HG02588 (cell line): ENCODE measurements at regions not wholly inside any gene's neighbourhood (a gene's known extent, or its start where the extent isn't known, plus 50 kb on each side); places are given as distances from the start of the nearest gene placed in this dataset.
"Not testable (repeated sequence)": the region's sequence is repeated elsewhere in the genome, so short reads cannot be mapped to it uniquely, and the experiment has no call there.

Experiments used
- ATAC-seq: cut with Tn5 transposase; IDR thresholded peaks from one replicate; pipeline ENCODE4 v1.9.1; 2021; ENCODE audit warnings: mild to moderate bottlenecking, moderate library complexity; ENCODE audit not compliant: unreplicated experiment

DNA sequence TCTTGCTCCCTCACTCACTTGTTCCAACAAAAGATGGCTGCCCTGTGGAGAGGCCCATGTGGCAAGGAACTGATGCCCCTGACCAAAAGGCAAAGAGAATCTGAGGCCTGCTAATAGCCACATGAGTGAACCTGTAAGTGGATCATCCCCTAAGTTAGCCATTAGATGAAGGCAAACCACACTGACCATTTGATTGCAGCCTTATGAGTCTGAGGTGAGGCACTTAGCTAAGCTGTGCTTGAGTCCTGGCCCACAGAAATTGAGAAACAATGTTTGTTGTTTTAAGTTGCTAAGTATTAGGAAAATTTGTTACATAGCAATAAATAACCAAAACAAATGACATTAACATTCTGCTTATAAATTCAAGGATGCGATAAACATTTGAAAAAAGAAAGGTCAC lies 100.1 kb upstream of the BET1 start:
- no peak for ATAC-seq

DNA sequence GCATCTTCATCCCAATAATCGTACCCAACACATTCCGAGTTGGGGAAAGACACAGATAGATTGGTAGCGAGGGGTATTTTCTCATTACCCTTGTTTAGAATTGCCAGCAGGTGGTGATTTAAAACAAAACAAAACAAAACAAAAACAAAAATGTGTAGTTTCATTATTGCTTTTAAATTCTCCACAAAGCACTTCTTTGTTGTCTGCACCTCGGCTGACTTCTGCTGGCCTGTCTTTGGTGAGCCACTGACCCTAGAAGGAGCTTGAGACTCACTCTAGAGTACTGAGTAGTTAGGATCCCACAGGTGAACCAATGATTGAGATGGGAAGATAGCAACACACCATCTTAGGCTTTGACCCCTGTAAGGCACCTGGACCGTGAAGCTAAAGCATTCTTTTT lies 105.4 kb upstream of the BET1 start:
- ATAC-seq = no peak

DNA sequence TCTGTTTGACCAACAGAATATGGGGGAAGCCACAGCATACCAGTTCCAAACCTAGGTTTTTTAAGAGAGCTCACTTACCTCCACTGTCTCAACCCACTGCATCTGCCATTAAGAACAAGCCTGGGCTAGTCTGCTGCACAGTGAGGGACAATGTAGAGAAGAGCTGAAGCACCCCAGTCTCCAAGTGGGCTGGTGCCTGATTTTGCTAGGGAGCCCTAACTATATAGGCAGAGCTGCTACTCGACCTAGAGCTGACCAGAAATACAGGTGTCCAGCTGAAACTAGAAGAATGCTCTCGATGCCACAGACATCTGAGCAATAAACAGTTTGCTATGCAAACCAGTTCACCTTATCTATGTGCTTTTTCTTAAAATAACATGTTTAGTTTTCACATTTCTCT lies 106.9 kb upstream of the BET1 start:
- ATAC-seq = peak; percentile 53

DNA sequence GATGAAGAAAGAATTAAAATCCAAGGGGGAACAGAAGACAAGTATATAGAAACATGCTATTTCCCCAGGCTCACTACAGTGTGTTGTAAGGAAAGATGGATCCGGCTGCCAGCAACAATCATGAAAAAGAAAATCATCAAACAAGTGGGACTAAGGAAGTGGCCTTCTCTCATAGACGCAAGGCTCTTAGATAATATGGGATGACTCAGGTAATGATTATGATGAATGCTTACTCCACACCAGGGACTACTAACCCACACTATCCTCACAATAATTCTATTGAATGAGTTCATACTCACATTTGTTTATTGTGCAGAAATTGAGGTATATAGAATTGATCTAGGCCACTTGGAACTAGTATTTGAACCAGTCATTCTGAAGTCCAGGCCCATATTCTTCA lies 111.2 kb upstream of the BET1 start:
- no peak for ATAC-seq

DNA sequence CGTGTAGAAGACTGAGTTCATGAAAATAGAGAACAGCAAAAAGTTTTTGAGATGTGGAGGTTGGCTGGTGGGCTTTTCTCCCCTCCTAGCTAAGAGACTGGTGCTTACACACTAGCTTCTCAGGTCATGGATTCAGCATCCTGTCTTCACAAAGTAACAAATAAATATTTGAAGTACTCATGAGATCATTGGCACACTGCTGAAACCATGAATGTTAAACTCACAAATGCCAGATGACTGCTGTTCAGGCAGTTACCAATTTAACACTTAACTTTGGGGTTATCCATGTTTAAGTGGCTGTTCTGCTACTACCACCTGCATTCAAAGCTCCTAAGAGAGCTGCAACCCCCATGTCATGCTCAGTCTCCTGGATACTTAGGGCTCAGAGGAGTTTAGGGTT lies 119.0 kb upstream of the BET1 start:
- ATAC-seq = no peak

DNA sequence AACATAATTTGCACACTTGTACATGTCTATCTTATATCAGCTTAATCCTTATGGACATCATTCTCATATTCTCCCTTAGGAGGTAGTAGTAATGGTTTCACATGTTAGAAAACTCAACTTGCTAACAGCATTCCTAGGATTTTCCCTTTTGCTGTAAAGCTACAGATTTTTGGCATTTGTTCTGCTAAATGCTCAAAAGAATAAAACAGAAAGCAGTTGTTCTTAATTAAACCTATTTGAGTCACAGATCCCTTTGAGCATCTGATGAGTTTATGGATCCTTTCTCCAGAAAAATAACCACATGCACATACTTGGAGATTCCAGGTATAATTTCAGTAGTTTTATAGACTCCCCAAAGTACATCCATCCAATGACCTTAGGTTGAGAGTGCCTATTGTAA lies 122.9 kb upstream of the BET1 start:
- ATAC-seq = no peak

DNA sequence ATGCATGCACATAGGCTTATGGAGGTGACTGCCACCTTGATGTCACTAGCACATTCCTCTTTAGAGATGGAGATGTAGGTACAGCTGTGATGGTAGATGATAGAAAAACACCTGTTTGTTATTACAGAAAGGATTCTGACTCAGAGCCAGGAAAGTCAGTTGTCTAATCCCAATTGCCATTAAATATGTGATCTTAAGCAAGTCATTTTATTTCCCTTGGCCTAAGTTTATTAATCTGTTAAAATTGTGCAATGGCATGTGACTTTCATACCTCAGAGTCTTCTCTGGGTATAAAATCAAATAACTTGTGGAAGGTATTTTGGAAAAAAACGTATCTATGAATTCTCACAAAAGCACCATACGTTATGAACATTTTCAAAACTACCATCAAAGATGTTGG lies 123.9 kb upstream of the BET1 start:
- ATAC-seq = no peak

DNA sequence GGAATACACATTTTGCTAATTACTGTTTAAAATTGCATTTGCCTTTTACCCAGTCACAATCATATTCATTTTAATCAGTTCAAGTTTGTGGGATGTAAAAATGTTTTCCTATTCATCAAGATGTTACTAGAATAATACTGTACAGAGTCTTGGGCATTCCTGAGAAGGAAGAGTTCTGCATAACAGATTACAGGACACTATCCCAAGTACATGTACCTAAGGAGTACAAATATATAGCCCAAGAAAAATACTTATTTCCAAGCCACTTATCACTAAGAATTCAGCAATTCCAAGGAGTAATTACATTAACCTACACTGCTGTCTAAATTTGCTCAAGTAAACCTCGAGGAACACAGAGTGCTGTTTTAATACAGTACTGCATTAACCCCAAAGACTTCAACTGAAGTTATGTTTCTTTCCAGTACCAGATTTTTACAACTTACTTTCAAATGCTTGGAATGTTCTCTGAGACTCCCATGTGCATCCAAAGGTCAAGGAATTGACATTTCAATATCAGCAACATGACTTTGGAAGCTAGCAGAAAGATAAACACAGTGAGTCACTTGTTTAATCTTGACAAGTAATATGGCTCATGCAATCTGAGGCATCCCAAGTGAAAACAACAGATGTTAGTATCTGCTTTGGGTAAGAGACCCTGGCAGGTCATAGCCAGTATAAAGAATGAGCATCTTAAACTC lies 125.4 kb upstream of the BET1 start:
- ATAC-seq = no peak

DNA sequence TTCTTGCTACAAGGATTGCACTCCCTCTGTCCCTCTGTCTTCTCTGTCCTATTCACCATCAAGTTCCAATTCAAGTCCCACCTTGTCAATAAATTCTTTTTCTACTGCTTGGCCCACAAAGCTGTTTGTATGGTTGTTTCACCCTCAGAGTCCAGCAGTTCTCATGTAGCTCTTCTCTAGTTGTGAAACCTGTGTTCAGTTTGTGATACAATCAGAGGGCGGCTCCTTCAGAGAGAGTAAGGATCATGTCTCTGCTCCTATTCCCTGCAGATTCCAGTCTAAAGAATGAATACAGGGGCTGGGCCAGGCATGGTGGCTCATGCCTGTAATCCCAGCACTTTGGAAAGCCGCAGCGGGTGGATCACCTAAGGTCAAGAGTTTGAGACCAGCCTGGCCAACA lies 126.6 kb upstream of the BET1 start:
- ATAC-seq = no peak

DNA sequence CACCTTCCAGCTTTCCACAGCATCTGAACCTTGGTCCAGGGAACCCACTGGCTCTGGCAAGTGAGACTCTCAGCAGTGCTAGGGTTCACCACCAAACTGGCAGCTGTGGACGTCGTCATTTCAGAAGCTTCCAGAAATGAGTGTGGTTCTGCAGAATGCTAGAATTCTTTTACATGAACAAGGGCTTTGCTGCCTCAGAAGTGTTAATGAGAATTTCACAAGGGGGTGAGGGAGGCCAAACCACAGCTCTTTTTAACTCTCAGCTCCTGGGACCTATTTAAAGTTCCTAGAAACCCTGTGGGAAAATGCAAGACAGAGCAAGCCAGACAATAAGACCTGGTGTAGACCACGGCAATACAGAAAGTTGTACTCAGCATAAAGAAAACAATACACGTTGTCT lies 129.3 kb upstream of the BET1 start:
- ATAC-seq = no peak

DNA sequence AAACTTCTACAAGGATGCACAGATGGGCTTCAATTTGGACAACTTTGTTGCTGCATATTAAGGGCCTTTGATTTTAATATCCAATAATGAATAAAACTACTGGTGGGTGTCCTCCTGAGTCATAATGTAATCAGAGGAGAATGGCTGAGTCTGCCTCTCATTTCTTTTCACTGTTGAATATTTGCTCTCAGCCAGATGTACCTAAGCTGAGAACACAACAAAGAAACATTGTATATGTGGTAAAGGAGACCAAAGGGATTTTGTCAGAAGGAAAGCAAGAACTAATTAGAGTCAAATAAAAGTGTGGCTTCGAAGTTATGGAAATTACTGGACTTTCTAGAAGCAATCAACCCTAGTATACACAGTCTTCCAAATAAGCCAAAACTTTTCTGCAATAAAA lies 131.0 kb upstream of the BET1 start:
- ATAC-seq = no peak

DNA sequence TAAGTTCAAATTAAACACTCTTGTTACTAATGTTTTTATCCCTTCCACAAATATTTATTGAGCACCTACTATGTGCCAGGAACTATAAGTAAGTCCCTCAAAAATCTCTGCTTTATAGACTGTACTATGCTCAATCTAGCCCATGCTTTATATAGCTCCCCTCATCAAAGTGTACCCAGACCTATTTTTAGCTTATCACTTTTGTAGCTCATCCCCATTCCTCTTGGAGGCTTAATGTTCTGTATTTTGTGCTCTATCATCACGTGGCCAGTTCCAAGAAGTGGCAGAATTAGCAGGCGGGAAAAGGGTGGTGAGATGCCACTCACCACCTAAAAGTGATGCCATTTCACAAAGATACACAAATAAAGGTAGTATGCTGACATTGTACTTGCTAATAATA lies 138.1 kb upstream of the BET1 start:
- no peak for ATAC-seq

DNA sequence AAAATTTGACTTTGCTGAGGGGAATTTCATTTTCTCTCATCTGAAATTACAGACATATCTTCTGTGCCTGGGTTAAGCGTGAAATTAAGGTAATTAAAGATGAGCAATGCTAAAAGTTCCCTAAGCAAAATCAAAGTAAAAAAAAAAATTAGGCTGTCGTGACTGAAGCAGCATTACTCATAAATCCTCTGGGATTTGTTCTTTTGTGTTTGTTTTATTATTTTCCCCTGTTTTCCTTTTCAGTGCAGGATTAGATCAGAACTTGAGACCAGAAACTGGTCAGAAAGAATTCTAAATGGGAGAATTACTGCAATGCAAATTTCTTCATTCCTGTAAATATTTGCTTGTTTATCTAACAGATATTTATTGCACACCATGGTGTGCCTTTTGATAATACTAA lies 141.4 kb upstream of the BET1 start:
- ATAC-seq = no peak

DNA sequence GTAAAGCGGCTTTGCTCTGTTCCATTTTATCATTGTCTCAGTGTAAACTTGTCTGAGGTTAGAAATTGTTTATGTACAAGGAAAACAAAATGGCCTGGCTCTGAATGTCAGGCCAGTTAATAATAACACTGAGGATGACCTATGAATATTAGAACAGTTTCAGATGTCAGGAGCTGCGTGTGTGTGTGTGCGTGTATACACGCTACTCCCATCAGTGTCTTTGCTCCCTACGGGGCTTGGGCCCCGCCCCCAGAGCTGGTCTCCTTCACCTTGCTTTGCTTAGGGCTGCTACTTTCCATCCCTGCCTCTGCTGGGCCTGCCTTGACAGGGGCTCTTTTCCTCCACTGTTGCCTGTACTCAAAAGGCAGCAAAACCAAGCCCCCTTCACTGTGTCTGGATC lies 142.3 kb upstream of the BET1 start:
- no peak for ATAC-seq

DNA sequence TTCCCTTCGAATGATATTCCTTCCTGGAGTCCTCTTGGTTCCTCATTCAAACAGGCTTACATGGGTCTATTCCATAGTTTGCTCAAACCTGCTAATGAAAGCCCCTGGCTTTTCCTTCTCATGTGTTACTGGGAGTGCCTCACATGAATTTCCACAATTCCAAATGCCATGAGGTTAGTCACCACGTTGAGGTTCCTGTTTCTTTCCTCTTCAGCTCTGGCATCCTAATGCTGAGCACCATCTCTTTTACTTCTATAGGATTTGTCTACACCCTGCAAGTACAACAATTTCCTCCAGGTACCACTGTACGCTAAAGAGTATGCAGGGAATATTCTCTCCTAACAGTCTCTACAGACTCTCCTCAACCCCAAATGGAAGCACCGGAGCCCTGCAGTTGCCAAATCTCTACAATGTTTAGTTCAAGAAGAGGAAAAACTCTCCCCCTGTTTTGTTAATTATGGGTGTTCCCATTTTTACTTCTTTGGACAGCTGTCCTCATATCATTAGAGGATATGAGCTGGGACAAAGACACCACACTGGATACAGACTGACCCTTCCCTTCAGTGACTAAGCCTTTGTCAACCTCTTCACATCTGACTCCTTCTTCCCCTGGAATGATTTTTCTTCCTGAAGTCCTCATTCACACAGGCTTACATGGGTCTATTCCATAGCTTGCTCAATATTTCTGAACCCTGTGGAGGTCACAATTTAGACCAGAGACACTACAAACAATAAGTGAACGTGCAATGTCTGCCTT lies 145.8 kb upstream of the BET1 start:
- ATAC-seq = no peak

DNA sequence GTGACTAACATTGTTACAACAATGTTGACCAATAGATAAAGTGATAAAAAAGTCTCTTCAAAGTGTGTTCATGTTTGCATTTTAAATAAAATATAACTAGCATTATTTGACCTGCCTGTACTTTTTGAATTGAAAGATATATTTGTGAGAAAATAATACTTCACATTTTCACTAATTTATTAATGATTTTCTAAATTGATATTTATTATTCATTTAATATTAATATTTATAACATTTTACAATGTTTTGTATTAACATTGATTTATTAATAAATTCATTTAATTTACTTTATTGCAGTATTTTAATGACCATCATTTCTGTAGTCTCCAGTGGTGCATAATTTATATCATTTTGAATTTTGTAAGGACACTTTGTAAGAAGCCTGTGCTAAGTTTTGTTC lies 150.0 kb upstream of the BET1 start:
- no peak for ATAC-seq

DNA sequence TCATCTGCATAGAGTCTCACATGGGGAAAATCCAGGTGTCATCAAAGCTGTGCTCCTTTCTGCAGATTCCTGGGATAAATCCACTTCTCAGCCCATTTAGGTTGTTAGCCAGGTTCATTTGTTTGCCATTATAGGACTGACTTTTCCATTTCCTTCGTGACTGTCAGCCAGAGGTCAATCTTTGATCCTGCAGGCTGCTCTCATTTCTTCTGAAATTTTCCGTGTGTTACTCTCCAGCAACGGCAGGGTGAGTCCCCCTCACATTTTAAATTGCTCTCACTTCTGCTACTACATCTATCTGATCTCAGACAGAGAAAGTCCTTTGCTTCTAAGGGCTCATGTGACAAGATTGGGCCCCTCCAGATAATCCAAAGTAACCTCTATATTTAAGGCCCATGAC lies 150.7 kb upstream of the BET1 start:
- ATAC-seq = no peak

DNA sequence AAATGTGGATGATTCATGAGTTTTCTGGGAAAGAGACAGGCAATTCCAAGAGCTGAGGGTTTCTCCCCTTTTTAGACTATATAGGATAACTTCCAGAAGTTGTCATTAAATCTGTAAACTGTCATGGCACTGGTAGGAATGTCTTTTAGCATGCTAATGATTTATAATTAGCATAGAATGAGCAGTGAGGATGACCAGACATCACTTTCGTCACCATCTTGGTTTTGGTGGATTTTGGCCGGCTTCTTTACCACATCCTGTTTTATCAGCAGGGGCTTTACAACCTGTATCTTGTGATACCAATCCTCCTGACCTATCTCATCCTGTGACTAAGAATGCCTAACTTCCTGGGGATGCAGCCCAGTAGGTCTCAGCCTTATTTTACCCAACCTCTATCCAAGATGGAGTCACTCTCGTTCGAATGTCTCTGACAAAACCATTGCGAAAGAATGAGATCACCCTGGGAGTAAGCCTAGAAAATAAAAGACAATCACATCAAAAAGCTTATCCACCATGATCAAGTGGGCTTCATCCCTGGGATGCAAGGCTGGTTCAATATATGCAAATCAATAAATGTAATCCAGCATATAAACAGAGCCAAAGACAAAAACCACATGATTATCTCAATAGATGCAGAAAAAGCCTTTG lies 153.6 kb upstream of the BET1 start:
- ATAC-seq = not testable (repeated sequence)

DNA sequence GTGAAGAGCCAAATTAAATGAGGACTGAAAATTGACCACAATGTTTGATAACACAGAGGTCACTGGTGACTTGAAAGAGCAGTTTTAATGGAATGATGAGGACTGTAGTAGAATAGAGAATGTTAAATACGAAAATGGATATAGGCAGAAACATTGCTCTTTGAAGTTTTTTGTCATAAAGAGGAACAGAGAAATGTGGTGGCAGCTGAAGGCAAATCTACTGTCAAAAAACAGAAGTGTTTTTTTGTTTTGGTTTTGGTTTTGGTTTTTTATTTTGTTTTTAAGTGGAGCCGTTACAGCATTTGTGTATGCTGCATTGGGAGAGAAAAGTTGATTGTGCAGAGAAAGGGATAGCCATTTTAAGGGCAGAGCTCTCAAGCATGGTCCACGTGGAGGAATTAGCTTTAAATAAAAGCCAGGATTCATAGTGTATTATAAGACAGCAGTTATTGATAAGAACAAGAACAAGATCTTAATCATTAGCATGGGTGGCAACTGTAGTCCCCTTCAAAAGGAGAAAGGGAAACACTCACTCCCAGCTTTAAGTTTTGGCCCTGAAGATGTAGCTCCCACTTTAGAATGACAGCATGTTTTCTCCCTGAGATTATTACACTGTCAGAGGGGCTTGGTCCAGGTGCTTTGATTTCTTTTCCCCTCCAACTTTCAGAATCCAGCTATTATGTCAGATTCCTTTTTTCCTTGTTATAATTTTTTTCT lies 156.7 kb upstream of the BET1 start:
- peak; percentile 96 for ATAC-seq

DNA sequence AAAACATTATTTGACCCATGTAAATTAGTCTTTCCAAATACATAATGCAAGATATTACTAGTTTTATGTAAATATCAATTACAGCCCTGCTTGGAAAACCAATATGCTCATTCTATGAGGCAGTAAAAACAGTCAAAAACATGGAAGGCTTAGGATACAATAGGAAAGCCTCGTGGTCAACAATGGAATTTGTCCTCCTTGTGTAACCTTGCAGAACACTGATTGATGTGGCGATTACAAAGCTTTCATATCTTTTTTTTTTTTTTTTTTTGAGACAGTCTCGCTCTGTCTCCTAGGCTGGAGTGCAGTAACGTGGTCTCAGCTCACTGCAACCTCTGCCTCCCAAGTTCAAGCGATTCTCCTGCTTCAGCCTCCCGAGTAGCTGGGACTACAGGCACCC lies 157.3 kb upstream of the BET1 start:
- no peak for ATAC-seq

DNA sequence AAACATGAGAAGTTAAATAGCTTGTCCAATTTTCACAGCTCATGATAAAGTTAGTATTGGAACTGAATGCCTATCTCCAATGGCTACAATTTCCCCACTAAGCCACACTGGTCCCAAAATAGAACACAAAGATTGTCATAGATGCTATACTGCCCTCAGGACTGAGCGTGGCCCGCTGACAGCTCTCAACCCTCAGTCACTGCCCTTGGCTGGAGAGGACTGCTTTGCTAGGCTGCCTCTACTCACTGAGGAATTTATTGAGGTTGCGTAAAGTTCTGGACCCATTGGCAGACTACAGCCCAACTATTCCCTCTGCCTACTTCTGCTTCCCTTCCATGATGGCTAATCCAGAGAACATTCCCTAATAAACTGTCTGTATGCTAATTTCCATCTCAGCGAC lies 165.5 kb upstream of the BET1 start:
- no peak for ATAC-seq

DNA sequence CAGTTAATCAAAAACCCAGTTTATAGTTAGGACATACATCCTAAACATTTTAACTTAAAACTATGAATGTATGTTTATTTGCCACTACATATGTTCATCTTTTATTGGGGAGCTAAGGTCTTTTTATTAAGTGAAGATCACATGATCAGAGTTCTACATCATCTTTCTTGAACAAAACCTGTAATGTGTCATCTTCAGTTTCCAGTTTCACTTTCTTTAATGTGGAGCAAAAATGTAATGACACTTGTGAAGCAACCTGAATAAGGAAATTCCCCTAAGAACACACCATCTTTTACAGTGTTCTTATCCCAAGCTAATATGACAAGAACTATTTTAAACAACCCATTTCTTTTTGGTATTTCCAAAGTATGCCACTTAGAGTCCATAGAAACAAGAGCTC lies 166.7 kb upstream of the BET1 start:
- peak; percentile 79 for ATAC-seq
